Ectodermal cell (in vitro differentiated cells): ENCODE measurements at regions not wholly inside any gene's neighbourhood (a gene's known extent, or its start where the extent isn't known, plus 50 kb on each side); places are given as distances from the start of the nearest gene placed in this dataset.

Experiments
- H3K27ac ChIP-seq: 2 replicates; pipeline ENCODE4 v1.7.0; 2013; ENCODE audit warnings: mild to moderate bottlenecking, low read depth, low read length; ENCODE audit not compliant: insufficient read depth, poor library complexity, severe bottlenecking
- H3K27me3 ChIP-seq: 2 replicates; pipeline ENCODE4 v1.7.0; 2013; ENCODE audit warnings: mild to moderate bottlenecking, low read length; ENCODE audit not compliant: insufficient read depth, control insufficient read depth, poor library complexity, severe bottlenecking
- H3K36me3 ChIP-seq: one replicate; pipeline ENCODE4 v1.7.0; 2013; ENCODE audit warnings: low read length; ENCODE audit not compliant: control insufficient read depth, insufficient read depth
- H3K4me1 ChIP-seq: one replicate; pipeline ENCODE4 v1.7.0; 2013; ENCODE audit warnings: low read length; ENCODE audit not compliant: control insufficient read depth, insufficient read depth
- H3K4me3 ChIP-seq: 2 replicates; pipeline ENCODE4 v1.7.0; 2013; ENCODE audit warnings: low read depth, low read length, control low read depth; ENCODE audit not compliant: insufficient read depth
- H3K9me3 ChIP-seq: 2 replicates; pipeline ENCODE4 v1.7.0; 2013; ENCODE audit warnings: mild to moderate bottlenecking, low read length, moderate library complexity; ENCODE audit not compliant: control insufficient read depth
- WGBS, 2 experiments: methylation state at CpG; one replicate each; pipeline ENCODE4 v1.1.7; 2013; ENCODE audit warnings: missing lambda C conversion rate in 2 of 2; 5-methylcytosine and 5-hydroxymethylcytosine counted together

DNA sequence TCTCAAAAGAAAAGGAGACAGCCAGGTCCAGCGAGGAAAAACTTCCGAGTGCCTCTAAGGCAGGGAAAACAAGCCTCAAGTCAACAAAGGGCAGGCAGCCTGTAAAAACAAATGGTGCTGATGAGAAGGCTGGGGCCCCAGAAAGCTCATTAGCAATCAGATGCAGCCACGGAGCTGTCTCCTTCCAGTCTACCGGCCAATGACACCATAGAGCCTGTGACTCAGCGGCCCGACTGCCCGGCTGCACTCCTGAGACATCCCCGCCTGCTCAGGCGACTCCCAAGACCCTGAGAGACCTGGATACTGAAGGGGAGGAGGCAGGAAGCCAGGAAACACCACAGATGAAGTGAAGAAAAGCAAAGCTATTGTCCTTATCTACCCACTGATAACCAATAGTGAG lies 120.1 kb upstream of the HDDC2 start:
- Histone ChIP-seq H3K27me3 (no peaks in the 10 kb centered on the region), H3K9me3 (no peaks in the 10 kb centered on the region), H3K27ac (no peak overlapping the region), H3K36me3 (no peaks in the 10 kb centered on the region), H3K4me1 (peaks cover 9% of the 10 kb centered on the region), H3K4me3 (no peak overlapping the region)
- 0 to 6% methylated on average over 9 of the region's 9 CpGs for WGBS, 2 experiments

DNA sequence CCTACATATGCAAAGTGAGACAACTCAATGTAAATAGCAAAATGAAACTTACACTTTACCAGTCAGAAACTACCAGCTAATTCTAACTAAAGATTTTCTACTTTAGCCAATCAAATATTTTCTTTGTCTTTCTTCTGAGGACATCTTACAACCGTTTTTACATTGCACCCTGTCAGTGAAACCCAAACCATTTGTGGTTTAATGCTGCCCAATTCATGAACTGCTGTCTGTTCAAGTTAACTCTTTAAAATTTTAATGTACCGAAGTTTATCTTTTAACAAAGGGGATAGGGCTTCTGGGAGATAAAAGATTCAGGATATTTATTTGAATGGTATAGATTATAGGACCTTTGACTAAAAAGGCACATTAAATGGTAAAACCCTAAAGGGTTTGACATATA lies 121.3 kb upstream of the HDDC2 start:
- Histone ChIP-seq H3K36me3 (no peaks in the 10 kb centered on the region), H3K9me3 (no peaks in the 10 kb centered on the region), H3K27ac (no peak overlapping the region), H3K27me3 (no peaks in the 10 kb centered on the region), H3K4me3 (no peak overlapping the region), H3K4me1 (peaks cover 9% of the 10 kb centered on the region)
- WGBS, 2 experiments: 78 to 81% methylated on average over 2 of the region's 2 CpGs

DNA sequence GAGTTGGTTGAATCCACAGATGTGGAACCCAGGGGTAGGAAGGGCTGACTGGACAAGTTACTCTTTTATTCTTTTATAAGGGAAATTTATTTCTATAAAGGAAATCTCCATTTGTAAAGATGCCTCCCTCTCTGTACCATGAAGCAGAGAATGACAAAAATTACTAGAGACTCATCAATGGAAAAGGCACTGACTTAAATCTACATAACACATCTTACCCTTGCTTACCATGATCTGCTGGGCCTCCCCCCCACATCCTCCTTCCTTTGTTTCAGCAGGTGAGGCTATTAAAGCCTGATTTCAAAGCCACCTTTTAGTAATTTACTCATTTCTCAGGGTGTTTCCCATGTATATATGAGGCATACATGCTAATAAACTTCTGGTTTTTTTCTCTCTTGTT lies 130.2 kb upstream of the HDDC2 start:
- Histone ChIP-seq H3K4me3 (no peak overlapping the region), H3K4me1 (no peaks in the 10 kb centered on the region), H3K9me3 (no peaks in the 10 kb centered on the region), H3K36me3 (no peaks in the 10 kb centered on the region), H3K27me3 (no peaks in the 10 kb centered on the region), H3K27ac (no peak overlapping the region)

DNA sequence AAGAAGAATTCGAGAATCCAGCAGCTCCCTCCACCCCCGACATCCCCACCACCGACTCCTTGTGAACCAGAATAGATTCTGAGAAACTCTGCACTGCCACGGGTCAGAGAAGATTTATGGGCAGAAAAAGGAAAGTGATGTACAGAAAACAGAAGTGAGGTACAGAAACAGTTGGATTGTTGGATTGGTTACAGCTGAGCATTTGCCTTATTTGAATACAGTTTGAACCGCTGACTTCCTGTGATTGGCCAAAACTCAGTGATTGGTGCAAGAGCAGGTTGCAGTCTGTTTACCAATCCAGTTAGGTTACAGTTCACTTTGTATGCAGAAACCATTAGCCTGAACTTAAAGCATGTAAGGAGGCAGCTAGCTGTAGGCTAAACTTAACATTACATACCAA lies 131.2 kb upstream of the HDDC2 start:
- no peak overlapping the region for H3K4me3 ChIP-seq
- no peaks in the 10 kb centered on the region for H3K9me3 ChIP-seq
- H3K4me1 ChIP-seq: no peaks in the 10 kb centered on the region
- no peaks in the 10 kb centered on the region for H3K36me3 ChIP-seq
- H3K27ac ChIP-seq: no peak overlapping the region
- no peaks in the 10 kb centered on the region for H3K27me3 ChIP-seq
- 76 to 77% methylated on average over 3 to 5 of the region's 5 CpGs for WGBS, 2 experiments

DNA sequence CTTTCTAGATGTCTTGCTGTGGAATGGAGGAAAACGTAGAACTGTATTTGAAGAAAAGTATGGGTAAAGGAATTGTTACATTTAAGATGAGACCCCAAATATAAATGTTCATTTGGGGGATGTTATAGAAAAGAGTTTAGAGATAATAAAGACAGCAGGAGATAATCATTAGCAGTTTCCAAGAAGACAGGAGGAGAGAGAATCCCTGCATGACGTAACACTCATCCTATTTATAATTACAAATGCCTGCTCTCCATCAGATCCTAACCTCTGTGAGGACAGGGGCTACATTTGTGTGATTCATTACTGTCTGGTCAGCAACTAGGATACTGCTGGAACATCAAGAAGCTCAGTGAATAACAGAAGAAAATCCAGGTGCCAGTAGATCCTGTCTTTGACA lies 133.0 kb upstream of the HDDC2 start:
- no peaks in the 10 kb centered on the region for H3K4me1 ChIP-seq
- H3K36me3 ChIP-seq: no peaks in the 10 kb centered on the region
- no peak overlapping the region for H3K27ac ChIP-seq
- no peak overlapping the region for H3K4me3 ChIP-seq
- 93 to 97% methylated on average over 2 of the region's 2 CpGs for WGBS, 2 experiments
- no peaks in the 10 kb centered on the region for H3K9me3 ChIP-seq
- no peaks in the 10 kb centered on the region for H3K27me3 ChIP-seq

DNA sequence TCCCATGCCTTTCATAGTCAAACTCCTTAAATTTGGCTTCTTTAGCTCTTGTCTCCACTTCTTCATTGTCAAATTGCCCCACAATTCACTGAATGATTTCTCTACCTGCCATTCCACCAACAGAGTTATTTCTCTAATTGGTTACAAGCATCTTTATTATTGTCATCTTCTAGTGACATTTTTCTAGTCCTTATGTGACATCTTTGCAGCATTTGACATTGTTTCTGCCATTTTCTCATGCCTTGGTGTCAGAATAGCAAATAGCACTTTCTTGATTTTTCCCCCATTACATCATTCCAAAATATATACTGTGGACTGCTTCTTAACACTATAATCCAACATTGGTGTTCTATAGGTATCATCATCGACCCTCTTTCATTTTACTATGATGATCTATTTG lies 137.7 kb upstream of the HDDC2 start:
- no peaks in the 10 kb centered on the region for H3K27me3 ChIP-seq
- no peaks in the 10 kb centered on the region for H3K4me1 ChIP-seq
- WGBS, 2 experiments: 100% methylated on average over 1 of the region's 1 CpG
- no peaks in the 10 kb centered on the region for H3K9me3 ChIP-seq
- H3K36me3 ChIP-seq: no peaks in the 10 kb centered on the region
- no peak overlapping the region for H3K4me3 ChIP-seq
- no peak overlapping the region for H3K27ac ChIP-seq

DNA sequence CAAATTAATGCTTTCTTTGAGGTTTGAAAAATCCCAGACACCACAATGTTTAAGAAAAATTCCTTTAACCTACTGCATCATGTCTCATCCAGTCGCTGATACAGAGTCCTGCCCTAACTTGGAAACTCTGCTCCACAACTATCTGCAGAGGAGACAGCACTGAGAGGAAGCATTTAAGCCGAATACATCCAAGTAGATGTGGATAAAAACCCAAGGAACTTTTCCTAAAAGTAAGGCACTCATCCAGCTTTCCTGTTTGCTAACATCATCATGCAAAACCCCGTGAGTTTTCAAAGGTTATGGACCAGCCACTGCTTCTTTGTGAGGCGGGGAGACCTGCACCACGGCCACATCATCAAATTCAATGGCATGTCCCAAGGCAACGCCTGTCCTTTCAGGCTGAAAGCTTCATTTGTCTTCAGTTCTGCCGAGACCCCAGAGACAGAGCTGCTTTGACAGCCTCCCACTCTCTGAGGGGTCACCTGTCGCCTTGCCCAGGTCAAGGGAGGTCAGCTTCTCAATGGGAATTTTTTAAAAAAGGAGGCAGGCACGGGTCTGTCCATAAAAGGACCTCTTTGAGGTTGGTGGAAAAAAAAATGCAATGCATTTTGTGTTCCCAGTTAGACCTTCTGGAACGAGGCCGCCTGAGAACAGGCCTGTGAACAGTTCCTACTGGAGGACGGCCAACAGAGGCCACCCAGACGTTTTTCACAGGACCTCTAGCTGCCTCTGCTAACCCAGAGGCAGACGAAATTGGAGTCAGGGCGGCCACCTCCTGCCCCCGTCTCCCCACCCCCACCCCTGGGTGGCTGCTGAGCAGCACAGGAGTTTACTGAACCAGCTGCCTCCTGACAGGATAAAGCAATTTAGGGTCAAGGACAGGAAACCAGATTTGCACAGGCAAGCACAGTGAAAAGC lies 142.5 kb upstream of the HDDC2 start:
- Histone ChIP-seq H3K36me3 (no peaks in the 10 kb centered on the region), H3K27me3 (no peaks in the 10 kb centered on the region), H3K9me3 (no peaks in the 10 kb centered on the region), H3K4me1 (no peaks in the 10 kb centered on the region), H3K27ac (no peak overlapping the region), H3K4me3 (no peak overlapping the region)
- WGBS, 2 experiments: 81 to 82% methylated on average over 16 of the region's 16 CpGs

DNA sequence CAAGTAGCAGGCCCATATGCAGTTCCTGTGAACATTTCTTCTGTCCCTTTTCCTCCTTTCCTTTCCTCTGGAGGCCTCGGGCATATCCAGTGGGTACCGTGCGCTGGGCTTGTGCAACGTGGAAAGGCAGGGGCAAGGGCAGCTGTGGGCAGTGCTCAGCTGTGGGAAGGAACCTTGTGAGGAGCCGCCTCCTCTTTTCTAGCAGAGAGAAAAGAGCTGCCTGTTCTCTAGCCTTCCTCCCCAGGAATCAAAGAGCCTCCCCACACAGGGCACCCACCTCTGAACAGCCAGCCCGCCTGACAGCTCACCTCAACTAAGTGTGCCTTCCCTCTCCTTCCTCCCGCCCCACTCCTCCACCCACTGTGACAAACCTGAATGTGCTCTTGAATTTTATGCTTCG lies 143.3 kb upstream of the HDDC2 start:
- H3K9me3 ChIP-seq: no peaks in the 10 kb centered on the region
- no peaks in the 10 kb centered on the region for H3K4me1 ChIP-seq
- no peaks in the 10 kb centered on the region for H3K36me3 ChIP-seq
- 90 to 92% methylated on average over 8 of the region's 8 CpGs for WGBS, 2 experiments
- H3K4me3 ChIP-seq: no peak overlapping the region
- H3K27ac ChIP-seq: no peak overlapping the region
- no peaks in the 10 kb centered on the region for H3K27me3 ChIP-seq

DNA sequence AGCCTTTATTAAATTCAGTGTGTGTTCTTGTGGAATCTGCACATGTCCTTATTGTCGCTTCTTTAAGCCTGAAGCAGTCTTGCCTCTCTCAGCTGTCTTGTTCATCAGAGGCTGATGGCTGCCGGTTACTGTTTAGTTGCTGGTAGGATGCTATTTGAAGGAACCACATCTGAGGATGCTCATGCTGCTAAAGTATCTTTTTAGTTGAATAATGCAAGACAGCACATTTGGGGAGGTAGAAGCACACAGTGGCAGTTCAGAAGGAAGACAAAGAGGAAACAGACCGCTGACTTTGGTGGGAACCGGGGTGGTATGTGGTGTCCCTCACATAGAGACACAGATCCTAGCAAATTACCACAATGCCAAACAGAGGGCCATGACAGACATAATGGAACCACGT lies 144.2 kb upstream of the HDDC2 start:
- H3K27ac ChIP-seq: no peak overlapping the region
- H3K4me1 ChIP-seq: no peaks in the 10 kb centered on the region
- 94 to 95% methylated on average over 5 of the region's 5 CpGs for WGBS, 2 experiments
- H3K27me3 ChIP-seq: no peaks in the 10 kb centered on the region
- H3K9me3 ChIP-seq: no peaks in the 10 kb centered on the region
- no peak overlapping the region for H3K4me3 ChIP-seq
- H3K36me3 ChIP-seq: no peaks in the 10 kb centered on the region

DNA sequence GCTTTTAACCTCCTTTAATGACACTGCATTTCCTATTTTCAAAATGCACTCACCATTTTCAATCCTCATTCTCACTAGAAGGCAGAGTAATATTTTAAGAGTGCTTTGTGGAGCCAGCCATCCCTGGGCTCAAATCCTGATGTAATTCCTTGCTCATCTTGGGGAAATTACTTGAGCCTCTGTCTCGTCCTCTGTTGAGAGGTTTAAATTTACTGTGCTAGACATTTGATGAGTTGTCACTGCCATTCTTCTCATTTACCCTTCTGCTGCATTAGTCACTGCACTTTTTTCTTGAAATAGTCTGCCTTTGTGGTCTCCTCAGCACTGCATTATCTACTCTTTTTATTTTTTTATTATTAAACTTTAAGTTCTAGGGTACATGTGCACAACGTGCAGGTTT lies 150.0 kb upstream of the HDDC2 start:
- no peaks in the 10 kb centered on the region for H3K27me3 ChIP-seq
- no peak overlapping the region for H3K27ac ChIP-seq
- no peaks in the 10 kb centered on the region for H3K36me3 ChIP-seq
- no peak overlapping the region for H3K4me3 ChIP-seq
- H3K4me1 ChIP-seq: no peaks in the 10 kb centered on the region
- WGBS, 2 experiments: 46 to 50% methylated on average over 2 of the region's 2 CpGs
- H3K9me3 ChIP-seq: peaks cover 5% of the 10 kb centered on the region
